ENCODE measurements at regions not wholly inside any gene's neighbourhood (a gene's known extent, or its start where the extent isn't known, plus 50 kb on each side); places are given as distances from the start of the nearest gene placed in this dataset.
"Not testable (repeated sequence)": the region's sequence is repeated elsewhere in the genome, so short reads cannot be mapped to it uniquely, and the experiment has no call there.

DNA sequence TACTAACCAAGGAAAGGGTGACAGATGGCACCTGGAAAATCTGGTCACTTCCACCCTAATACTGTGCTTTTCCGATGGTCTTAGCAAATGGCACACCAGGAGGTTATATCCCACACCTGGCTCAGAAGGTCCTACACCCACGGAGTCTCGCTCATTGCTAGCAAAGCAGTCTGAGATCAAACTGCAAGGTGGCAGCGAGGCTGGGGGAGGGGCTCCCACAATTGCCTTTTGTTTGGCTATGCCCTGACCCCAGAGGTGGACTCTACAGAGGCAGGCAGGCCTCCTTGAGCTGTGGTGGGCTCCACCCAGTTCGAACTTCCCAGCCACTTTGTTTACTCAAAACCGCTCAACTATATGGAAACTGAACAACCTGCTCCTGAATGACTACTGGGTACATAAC, 50.3 kb upstream of the UGT2B15 start:
- TF ChIP-seq, protein P1, sequence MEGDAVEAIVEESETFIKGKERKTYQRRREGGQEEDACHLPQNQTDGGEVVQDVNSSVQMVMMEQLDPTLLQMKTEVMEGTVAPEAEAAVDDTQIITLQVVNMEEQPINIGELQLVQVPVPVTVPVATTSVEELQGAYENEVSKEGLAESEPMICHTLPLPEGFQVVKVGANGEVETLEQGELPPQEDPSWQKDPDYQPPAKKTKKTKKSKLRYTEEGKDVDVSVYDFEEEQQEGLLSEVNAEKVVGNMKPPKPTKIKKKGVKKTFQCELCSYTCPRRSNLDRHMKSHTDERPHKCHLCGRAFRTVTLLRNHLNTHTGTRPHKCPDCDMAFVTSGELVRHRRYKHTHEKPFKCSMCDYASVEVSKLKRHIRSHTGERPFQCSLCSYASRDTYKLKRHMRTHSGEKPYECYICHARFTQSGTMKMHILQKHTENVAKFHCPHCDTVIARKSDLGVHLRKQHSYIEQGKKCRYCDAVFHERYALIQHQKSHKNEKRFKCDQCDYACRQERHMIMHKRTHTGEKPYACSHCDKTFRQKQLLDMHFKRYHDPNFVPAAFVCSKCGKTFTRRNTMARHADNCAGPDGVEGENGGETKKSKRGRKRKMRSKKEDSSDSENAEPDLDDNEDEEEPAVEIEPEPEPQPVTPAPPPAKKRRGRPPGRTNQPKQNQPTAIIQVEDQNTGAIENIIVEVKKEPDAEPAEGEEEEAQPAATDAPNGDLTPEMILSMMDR (conservative IDR thresholded peaks at IDR 0.05; ENCODE audit: low read length): not testable (repeated sequence)
- TF ChIP-seq EZH2phosphoT487 (IDR thresholded peaks at IDR 0.05; ENCODE audit: borderline replicate concordance, low read depth, low read length): not testable (repeated sequence)
